GM21717 (cell line): ENCODE measurements at regions not wholly inside any gene's neighbourhood (a gene's known extent, or its start where the extent isn't known, plus 50 kb on each side); places are given as distances from the start of the nearest gene placed in this dataset.
"Not testable (repeated sequence)": the region's sequence is repeated elsewhere in the genome, so short reads cannot be mapped to it uniquely, and the experiment has no call there.

Source experiments
- ATAC-seq: cut with Tn5 transposase; IDR thresholded peaks from one replicate; pipeline ENCODE4 v1.9.1; 2021; ENCODE audit warnings: mild to moderate bottlenecking, moderate library complexity; ENCODE audit not compliant: unreplicated experiment

GRCh38 chr6:137313928-137314855, 95.0 kb upstream of the IFNGR1 start:
- ATAC-seq = no peak

DNA sequence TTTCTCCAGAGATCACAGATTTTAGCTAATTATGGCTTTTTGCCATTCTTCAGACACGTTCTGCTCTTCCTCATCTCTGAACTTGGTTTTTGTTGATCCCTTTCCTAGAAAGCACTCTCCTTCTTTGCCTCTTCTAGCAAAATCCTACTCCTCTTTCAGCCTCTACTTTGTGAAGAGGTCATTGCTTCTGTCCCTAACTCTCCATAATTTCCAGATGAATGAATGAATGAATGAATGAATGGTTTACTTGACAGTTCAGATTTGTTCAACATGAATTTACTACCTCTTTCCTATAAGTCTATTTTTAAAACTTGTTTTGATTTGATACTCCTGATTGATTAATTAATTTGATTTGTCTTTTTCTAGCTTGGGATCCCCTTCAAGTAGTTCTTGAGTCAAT, 94.0 kb upstream of the IFNGR1 start:
- no peak for ATAC-seq

DNA sequence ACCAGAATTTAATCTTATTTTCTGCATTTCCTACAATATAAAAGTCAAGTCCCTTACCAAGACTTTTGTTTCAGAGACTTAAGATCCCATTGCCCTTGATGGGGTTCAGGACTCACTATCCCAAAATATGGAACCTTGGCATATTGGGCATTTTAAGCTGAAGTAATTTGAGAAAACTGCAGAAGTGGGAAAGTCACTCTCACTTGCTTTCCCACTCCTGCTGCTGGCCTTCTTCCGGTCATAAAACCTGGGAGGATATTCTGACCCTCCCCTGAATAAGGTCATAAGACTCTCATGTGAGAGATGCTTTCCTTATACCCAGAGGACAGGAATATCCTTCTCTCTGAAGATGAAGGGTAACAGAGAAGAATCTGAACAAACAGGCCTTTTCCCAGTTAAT, 92.8 kb upstream of the IFNGR1 start:
- ATAC-seq = no peak

DNA sequence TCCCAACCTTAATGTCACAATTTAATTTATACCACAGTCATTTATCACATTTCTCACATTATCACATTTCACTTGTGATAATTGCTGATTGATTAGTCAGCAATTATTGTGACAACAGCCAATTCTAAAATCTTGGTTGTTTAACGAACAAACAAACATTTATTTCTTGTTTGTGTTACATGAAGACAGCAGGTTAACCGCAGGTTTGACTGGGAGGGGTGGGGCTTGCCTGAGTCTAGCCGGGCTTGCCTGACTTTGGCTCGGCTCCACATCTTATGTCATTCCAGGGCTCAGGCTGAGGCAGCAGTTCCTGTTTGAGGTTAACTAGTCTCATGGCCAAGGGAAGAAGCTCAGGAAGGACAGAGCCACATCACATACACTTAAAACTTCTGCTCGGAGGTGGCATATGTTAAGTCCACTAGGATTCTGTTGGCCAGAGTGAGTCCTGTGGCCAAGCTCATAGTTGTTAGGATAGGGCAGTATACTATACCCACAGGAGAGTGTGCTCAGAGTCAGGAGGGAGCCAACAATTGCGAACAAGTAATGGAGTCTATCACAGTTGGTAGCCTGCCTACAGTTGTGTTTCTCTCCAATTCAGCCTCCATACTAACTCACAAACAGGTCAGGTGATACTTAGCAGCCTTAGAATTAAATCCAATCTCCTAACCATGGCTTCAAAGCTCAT, 90.0 kb upstream of the IFNGR1 start:
- ATAC-seq = no peak

DNA sequence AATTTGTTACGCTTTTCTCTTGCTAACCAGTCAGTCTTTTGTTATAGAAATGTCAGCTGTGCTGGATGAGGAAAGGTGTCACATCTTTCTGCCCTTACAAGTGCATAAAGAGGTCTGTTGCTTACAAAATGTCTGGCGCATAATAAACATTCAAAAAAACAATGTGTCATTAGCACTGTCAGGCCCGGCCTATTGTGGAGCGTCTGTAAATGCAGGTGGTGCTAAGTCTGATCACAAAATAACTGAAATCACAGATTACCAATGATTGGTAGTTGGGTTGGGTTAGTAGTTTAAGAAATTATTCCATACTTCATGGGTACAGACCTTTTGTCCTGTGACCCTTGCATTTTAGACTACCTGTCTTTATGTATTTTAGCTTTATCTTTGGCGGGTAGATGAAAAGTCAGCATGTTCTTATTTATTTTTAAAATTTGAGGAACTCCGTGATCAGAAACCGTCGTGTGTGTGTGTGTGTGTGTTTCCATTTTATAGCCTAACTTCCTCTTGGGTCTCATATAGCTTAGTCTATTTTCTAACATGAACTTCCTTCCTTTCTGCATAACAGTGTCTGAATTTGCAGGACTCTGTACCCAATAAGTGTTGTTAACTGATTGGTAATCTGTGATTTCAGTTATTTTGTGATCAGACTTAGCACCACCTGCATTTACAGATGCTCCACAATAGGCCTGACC, 88.1 kb upstream of the IFNGR1 start:
- ATAC-seq = no peak

- ATAC-seq = no peak
Observed at GRCh38 chr6:137305691-137306090, 86.5 kb upstream of the IFNGR1 start.

- no peak for ATAC-seq
Observed at GRCh38 chr6:137304020-137304780, 85.0 kb upstream of the IFNGR1 start.

GRCh38 chr6:137303441-137303840, 84.3 kb upstream of the IFNGR1 start:
- ATAC-seq = no peak

DNA sequence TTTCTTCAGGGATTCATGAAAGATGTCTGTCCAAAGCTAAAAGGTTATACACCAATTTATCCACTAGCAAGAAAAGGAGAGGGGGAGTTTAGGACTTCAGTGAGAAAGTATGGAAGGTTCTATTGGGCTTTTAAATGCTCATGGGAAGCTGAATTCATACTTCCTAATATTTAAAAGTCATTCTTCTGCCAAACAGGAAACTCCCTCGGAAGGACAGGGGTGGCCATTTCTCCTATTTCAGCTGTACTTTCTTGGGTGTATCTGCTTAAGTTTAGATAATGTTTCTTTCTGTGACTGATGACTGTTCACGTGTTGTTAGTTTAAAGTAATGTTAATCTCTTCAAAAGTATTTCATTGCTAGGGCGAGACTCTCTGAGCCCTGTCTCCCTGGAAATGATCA, 80.5 kb upstream of the IFNGR1 start:
- no peak for ATAC-seq

DNA sequence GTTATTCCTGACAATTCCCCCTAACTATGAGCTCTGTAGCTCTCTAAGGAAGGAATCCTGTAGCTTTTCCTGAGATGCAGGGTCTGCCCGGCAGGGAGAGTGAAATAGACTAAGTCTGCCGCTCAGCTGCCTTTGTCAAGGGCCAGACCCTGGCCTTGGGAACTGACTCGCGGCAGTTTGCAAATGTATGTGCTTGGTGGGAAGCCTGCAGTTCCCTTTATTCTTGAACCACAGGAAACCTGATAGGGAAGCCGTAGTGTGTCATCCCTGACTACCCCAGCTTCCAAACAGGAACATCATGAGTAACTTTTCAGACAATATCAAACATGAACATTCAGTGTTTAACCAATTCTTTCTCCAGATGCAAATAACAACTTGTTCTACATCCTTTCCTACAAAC, 78.7 kb upstream of the IFNGR1 start:
- no peak for ATAC-seq

DNA sequence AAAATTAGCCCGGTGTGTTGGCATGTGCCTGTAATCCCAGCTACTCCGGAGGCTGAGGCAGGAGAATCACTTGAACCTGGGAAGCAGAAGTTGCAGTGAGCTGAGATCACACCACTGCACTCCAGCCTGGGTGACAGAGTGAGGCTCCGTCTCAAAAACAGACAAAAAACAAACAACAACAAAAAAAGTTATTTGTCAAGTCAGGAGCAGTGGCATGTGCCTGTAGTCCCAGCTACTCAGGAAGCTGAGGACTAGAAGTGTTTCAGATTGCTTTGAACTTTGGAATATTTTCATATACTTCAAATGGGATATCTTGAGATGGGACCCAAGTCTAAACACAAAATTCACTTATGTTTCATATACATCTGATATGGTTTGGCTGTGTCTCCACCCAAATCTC, 73.1 kb upstream of the IFNGR1 start:
- not testable (repeated sequence) for ATAC-seq

GRCh38 chr6:137291441-137291840, 72.3 kb upstream of the IFNGR1 start:
- no peak for ATAC-seq

DNA sequence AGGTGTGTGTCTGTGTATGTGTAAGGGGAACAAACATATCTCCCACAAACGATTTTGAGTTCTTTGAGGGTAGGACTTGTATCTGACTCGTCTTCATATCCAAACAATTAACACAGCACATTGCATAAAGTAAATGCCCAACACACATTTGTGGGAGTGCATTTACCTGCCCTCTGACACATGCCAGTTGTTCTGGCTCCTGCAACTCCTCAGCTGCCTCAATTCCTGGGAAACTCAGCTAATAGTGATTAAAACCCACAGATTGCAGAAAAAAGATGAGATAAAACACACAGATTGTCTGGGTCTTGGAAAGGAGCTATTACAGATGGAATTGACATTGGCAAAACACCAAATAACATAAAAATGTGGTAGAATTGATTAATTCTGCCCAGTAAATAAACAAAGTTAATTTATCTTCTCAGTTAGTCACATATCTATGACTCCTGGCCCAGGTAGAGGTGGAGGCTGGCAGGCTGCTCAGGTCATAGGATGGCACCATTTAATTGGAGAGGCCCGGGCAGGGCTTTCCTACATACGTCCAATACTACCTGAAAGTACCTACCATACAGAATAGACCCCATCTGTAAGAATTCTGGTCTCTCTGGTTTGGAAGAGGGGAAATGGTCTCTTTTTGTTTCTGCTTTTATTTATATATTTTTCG, 71.5 kb upstream of the IFNGR1 start:
- ATAC-seq = no peak

GRCh38 chr6:137286916-137287315, 67.7 kb upstream of the IFNGR1 start:
- ATAC-seq = no peak

GRCh38 chr6:137286368-137286767, 67.2 kb upstream of the IFNGR1 start:
- no peak for ATAC-seq

GRCh38 chr6:137284811-137285110, 65.6 kb upstream of the IFNGR1 start:
- no peak for ATAC-seq

- peak; percentile 85 for ATAC-seq
Observed at GRCh38 chr6:137283940-137284810, 65.0 kb upstream of the IFNGR1 start.

DNA sequence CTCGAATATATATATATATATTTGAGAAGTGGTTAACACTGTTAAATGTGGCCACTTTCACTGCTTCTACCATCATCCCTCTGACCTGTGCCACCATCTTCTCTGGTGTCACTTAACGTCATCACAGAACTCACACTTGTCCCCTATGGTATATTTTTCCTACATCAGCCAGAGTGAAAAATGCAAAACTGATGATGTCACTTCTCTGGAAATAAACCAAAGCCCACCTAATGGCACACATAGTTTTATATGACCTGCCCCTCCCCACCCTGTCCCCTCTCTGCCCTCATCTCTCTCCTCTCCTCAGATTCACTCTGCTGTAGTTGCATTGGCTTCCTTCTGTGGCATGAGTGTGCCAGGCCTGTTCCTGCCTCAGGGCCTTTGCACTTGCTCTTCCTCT, 63.9 kb upstream of the IFNGR1 start:
- no peak for ATAC-seq

- ATAC-seq = no peak
Observed at GRCh38 chr6:137282254-137282653, 63.1 kb upstream of the IFNGR1 start.

DNA sequence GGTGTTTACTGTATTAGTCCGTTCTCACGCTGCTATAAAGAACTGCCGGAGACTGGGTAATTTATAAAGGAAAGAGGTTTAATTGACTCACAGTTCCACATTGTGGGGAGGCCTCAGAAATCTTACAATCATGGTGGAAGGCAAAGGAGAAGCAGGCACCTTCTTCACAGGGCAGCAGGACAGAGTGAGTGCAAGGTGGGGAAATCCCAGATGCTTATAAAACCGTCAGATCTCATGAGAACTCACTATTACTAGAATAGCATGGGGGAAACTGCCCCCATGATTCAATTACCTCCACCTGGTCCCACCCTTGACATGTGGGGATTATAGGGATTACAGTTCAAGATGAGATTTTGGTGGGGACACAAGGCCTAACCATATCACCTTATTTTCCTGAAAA, 60.1 kb upstream of the IFNGR1 start:
- not testable (repeated sequence) for ATAC-seq
